MM.1S (cell line): ENCODE measurements at regions not wholly inside any gene's neighbourhood (a gene's known extent, or its start where the extent isn't known, plus 50 kb on each side); places are given as distances from the start of the nearest gene placed in this dataset.
A peak's percentile ranks its signal among the peaks of the same experiment; 100 is the strongest.

ENCODE experiments used
- DNase-seq: peaks from one replicate; pipeline ENCODE4 v3.0.0-alpha.2; 2015
- H2AFZ ChIP-seq: fragments of 300-600 bp; sonication (generic); 2 replicates; pipeline ENCODE4 v1.6.0; 2016; ENCODE audit warnings: antibody characterized with exemption, low read length
- H3F3A ChIP-seq: fragments of 300-600 bp; sonication (generic); 2 replicates; pipeline ENCODE4 v1.6.1; 2016; ENCODE audit warnings: mild to moderate bottlenecking, antibody characterized with exemption, low read length, moderate library complexity, mixed read lengths; ENCODE audit not compliant: insufficient read depth
- H3K27ac ChIP-seq: fragments of 300-600 bp; sonication (generic); 2 replicates; pipeline ENCODE4 v1.5.1; 2016; ENCODE audit warnings: mild to moderate bottlenecking, low read length
- H3K27me3 ChIP-seq: fragments of 300-600 bp; sonication (generic); replicated peaks from 2 replicates; pipeline ENCODE4 v1.6.0; 2016; ENCODE audit warnings: low read length; ENCODE audit not compliant: insufficient read depth
- H3K36me3 ChIP-seq: fragments of 300-600 bp; sonication (generic); replicated peaks from 2 replicates; pipeline ENCODE4 v1.6.1; 2016; ENCODE audit warnings: mild to moderate bottlenecking, low read length, mixed read lengths; ENCODE audit not compliant: insufficient read depth
- H3K4me1 ChIP-seq: fragments of 300-600 bp; sonication (generic); 2 replicates; pipeline ENCODE4 v1.6.1; 2016; ENCODE audit warnings: low read length, mixed read lengths
- H3K4me2 ChIP-seq: fragments of 300-600 bp; sonication (generic); 2 replicates; pipeline ENCODE4 v1.6.0; 2016; ENCODE audit warnings: low read depth, low read length
- H3K4me3 ChIP-seq: fragments of 300-600 bp; sonication (generic); 2 replicates; pipeline ENCODE4 v1.5.1; 2016; ENCODE audit warnings: low read length, mixed read lengths
- H3K79me2 ChIP-seq: fragments of 300-600 bp; sonication (generic); 2 replicates; pipeline ENCODE4 v1.6.1; 2016; ENCODE audit warnings: mixed run types, low read length, mixed read lengths
- H3K9ac ChIP-seq: fragments of 300-600 bp; sonication (generic); 2 replicates; pipeline ENCODE4 v1.6.1; 2016; ENCODE audit warnings: low read length, mixed read lengths
- H3K9me2 ChIP-seq: fragments of 300-600 bp; sonication (generic); replicated peaks from 2 replicates; pipeline ENCODE4 v1.6.1; 2016; ENCODE audit warnings: mild to moderate bottlenecking, low read length, mixed read lengths; ENCODE audit not compliant: insufficient read depth
- H3K9me3 ChIP-seq: fragments of 300-600 bp; sonication (generic); replicated peaks from 2 replicates; pipeline ENCODE4 v1.6.1; 2016; ENCODE audit warnings: mild to moderate bottlenecking, low read length, mixed read lengths; ENCODE audit not compliant: insufficient read depth
- H4K20me1 ChIP-seq: fragments of 300-600 bp; sonication (generic); 2 replicates; pipeline ENCODE4 v1.6.1; 2016; ENCODE audit warnings: mild to moderate bottlenecking, low read length, moderate library complexity, mixed read lengths; ENCODE audit not compliant: insufficient read depth
- EZH2 ChIP-seq: fragments of 300-600 bp; sonication (generic); optimal IDR thresholded peaks from 2 replicates; pipeline ENCODE3; 2017; ENCODE audit warnings: low read depth, mild to moderate bottlenecking, antibody characterized with exemption, low read length, mixed read lengths
- EZH2phosphoT487 ChIP-seq: fragments of 300-600 bp; sonication (generic); IDR thresholded peaks from 2 replicates; pipeline ENCODE4 v1.6.1; 2018; ENCODE audit warnings: antibody characterized with exemption, low read length
- TF ChIP-seq, protein P1 (sequence below): fragments of 300-600 bp; sonication (generic); IDR thresholded peaks from 2 replicates; pipeline ENCODE4 v1.5.1; 2016; ENCODE audit warnings: antibody characterized with exemption, low read length, mixed read lengths

DNA sequence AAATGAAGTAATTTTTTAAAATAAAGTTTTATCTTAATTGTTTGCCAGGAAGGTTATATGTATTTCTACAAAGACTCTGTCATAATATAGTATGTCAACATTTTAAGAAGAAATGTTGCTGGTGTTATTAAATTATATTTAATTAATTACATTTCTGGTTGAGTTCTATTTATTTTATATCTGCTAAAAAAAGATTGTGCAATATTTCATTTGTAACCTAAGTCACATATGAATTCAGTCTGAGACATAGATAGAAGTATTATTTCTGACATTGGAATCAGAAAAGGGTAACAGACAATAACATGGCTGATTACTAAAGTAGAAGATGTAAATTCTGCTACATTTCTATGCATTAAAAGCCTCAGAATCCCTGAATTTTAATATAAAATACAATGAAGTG, 1985.1 kb downstream of the C4orf33 start:
- H2AFZ ChIP-seq, result no peak overlapping the region
- H3K9me2 ChIP-seq, result no peaks in the 10 kb centered on the region
- no peaks in the 10 kb centered on the region for H3F3A ChIP-seq
- no peak for TF ChIP-seq EZH2phosphoT487
- H3K9me3 ChIP-seq, result no peaks in the 10 kb centered on the region
- no peaks in the 10 kb centered on the region for H3K4me1 ChIP-seq
- H3K27me3 ChIP-seq, result no peaks in the 10 kb centered on the region
- no peak overlapping the region for H3K27ac ChIP-seq
- H3K79me2 ChIP-seq, result no peaks in the 10 kb centered on the region
- H3K4me3 ChIP-seq, result no peak overlapping the region
- DNase-seq, result no peak
- H4K20me1 ChIP-seq, result no peaks in the 10 kb centered on the region
- H3K4me2 ChIP-seq, result no peak overlapping the region
- no peaks in the 10 kb centered on the region for H3K36me3 ChIP-seq
- H3K9ac ChIP-seq, result no peak overlapping the region

DNA sequence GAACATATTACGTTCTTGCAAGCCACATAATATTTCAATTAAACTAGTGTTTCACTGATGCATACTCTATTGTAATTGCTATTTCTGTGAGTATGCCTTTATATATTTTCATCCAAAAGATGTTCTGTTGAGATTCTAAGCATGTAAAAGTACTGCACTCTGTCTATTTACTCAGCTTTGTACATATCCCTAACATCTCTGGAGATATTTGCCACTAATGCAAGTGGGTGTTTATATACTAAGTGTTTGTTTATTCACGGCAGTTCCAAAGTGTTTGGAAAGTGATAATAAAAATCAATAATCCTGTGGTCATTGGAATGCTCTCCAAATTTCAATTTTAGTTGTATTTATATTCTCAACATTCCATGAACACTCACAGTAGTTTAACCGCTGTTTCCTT, 1989.0 kb downstream of the C4orf33 start:
- H3K4me1 ChIP-seq, result no peaks in the 10 kb centered on the region
- no peak overlapping the region for H3K4me3 ChIP-seq
- H3K9me3 ChIP-seq, result no peaks in the 10 kb centered on the region
- DNase-seq, result no peak
- H3K36me3 ChIP-seq, result no peaks in the 10 kb centered on the region
- H3K79me2 ChIP-seq, result no peaks in the 10 kb centered on the region
- H2AFZ ChIP-seq, result no peak overlapping the region
- H3K4me2 ChIP-seq, result no peak overlapping the region
- TF ChIP-seq EZH2, result no peak
- TF ChIP-seq, protein P1, sequence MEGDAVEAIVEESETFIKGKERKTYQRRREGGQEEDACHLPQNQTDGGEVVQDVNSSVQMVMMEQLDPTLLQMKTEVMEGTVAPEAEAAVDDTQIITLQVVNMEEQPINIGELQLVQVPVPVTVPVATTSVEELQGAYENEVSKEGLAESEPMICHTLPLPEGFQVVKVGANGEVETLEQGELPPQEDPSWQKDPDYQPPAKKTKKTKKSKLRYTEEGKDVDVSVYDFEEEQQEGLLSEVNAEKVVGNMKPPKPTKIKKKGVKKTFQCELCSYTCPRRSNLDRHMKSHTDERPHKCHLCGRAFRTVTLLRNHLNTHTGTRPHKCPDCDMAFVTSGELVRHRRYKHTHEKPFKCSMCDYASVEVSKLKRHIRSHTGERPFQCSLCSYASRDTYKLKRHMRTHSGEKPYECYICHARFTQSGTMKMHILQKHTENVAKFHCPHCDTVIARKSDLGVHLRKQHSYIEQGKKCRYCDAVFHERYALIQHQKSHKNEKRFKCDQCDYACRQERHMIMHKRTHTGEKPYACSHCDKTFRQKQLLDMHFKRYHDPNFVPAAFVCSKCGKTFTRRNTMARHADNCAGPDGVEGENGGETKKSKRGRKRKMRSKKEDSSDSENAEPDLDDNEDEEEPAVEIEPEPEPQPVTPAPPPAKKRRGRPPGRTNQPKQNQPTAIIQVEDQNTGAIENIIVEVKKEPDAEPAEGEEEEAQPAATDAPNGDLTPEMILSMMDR, result no peak
- no peak for TF ChIP-seq EZH2phosphoT487
- no peaks in the 10 kb centered on the region for H4K20me1 ChIP-seq
- H3K9ac ChIP-seq, result no peak overlapping the region
- H3K9me2 ChIP-seq, result no peaks in the 10 kb centered on the region
- no peaks in the 10 kb centered on the region for H3K27me3 ChIP-seq
- no peaks in the 10 kb centered on the region for H3F3A ChIP-seq
- no peak overlapping the region for H3K27ac ChIP-seq

DNA sequence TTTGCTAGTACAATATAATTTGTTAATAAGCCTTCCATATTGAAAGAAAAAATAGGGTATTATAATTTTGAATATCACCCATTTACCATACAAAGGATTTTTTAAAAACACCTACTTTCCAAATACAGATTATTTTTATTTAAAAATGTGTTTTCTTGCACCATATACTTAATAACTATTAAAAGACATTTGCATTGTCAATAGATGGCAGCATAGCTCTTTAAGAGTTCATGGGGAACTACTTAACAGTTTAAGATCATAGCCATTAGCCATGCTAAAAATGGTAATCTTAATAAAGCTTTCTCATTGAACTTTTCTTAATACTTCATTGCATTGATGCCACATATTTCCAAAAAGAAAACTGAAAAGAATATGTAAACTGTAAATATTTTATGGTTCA, 1995.9 kb downstream of the C4orf33 start:
- Histone ChIP-seq H3K36me3 (no peaks in the 10 kb centered on the region), H3K27me3 (no peaks in the 10 kb centered on the region), H3K4me2 (no peak overlapping the region), H2AFZ (no peak overlapping the region), H3K4me1 (no peaks in the 10 kb centered on the region), H3K9me3 (no peaks in the 10 kb centered on the region), H3K27ac (no peak overlapping the region), H4K20me1 (no peaks in the 10 kb centered on the region), H3K9ac (no peak overlapping the region), H3K9me2 (no peaks in the 10 kb centered on the region), H3K79me2 (no peaks in the 10 kb centered on the region), H3K4me3 (no peak overlapping the region), H3F3A (no peaks in the 10 kb centered on the region)
- DNase-seq, result peak; percentile 79
- TF ChIP-seq EZH2phosphoT487 (no peak), EZH2 (no peak)
- TF ChIP-seq, protein P1, result peak; percentile 62

DNA sequence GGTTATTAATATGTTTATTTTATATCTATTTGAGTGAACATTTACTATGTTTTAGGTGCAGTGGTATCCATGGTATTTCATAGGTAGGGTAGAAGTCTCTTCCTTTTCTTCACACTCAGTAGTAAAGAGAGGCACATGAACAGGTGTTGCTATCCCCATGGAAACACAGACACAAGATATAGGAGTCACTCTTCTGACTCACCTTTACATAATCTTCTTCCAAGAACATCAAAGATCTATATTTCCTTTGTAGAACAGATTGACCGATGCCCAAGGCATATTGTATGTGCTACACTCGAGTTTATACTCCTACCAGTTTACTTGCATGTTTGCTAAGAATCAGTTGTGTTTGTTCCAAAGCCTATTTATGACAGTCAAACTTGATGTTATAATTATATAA, 1997.4 kb downstream of the C4orf33 start:
- H3K9me3 ChIP-seq, result no peaks in the 10 kb centered on the region
- no peaks in the 10 kb centered on the region for H3K79me2 ChIP-seq
- TF ChIP-seq EZH2phosphoT487 (no peak), EZH2 (no peak)
- TF ChIP-seq, protein P1, result no peak
- no peak overlapping the region for H3K4me3 ChIP-seq
- no peaks in the 10 kb centered on the region for H3K9me2 ChIP-seq
- H3K9ac ChIP-seq, result no peak overlapping the region
- H2AFZ ChIP-seq, result no peak overlapping the region
- H3K36me3 ChIP-seq, result no peaks in the 10 kb centered on the region
- H3K4me2 ChIP-seq, result no peak overlapping the region
- no peak overlapping the region for H3K27ac ChIP-seq
- no peaks in the 10 kb centered on the region for H4K20me1 ChIP-seq
- DNase-seq, result no peak
- no peaks in the 10 kb centered on the region for H3K27me3 ChIP-seq
- no peaks in the 10 kb centered on the region for H3F3A ChIP-seq
- H3K4me1 ChIP-seq, result no peaks in the 10 kb centered on the region
